ENCODE measurements at regions not wholly inside any gene's neighbourhood (a gene's known extent, or its start where the extent isn't known, plus 50 kb on each side); places are given as distances from the start of the nearest gene placed in this dataset.

DNA sequence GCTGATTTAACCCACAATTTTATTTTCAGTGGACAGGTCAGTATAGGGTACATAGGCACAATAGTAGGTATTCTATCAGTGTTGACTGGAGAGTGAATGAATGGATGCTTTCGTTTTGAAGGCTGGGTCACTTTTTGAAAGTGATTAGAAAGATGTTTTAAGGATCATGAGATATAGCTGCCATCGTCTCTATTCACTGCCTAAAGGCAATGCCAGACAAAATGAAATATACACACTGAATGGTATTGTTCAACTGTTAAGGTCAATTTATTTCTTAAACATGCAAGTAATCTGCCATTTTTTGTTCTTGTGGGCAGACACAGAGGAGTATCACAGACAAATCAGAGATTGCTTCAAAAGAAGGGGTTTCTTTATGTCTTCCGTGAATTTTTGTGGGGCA, 395.3 kb downstream of the VGLL3 start:
- H3K4me3 Mint-ChIP-seq, result no peak overlapping the region
- CTCF ChIA-PET, result no interaction called here
- Histone ChIP-seq H3K9me3 (ENCODE audit: control insufficient read depth in 2 of 3, low read length in 3 of 3) (no peaks in the 10 kb centered on the region), H3K27ac (ENCODE audit: low read depth, low read length) (no peak overlapping the region), H3K4me1 (ENCODE audit: control insufficient read depth in 2 of 2, insufficient read depth in 2 of 2, low read length in 2 of 2) (no peaks in the 10 kb centered on the region), H3K36me3 (ENCODE audit: control insufficient read depth in 2 of 3, insufficient read depth in 3 of 3, low read length in 3 of 3) (no peaks in the 10 kb centered on the region), H3K4me3 (ENCODE audit: low read length) (no peak overlapping the region), H3K27me3 (ENCODE audit: control insufficient read depth in 2 of 2, insufficient read depth in 2 of 2, low read length in 2 of 2) (no peaks in the 10 kb centered on the region)
- POLR2A ChIA-PET, result no interaction called here
- H3K4me1 Mint-ChIP-seq, result no peaks in the 10 kb centered on the region
- ATAC-seq (no peak), DNase-seq (no peak)
- no peaks in the 10 kb centered on the region for H3K27me3 Mint-ChIP-seq
- H3K36me3 Mint-ChIP-seq, result no peaks in the 10 kb centered on the region
- intact Hi-C loops (cut with micrococcal nuclease), result no loop called here
- H3K9me3 Mint-ChIP-seq, result peaks cover 0 to 22% (median 0%) of the 10 kb centered on the region in 11 donors
- H3K27ac Mint-ChIP-seq, result no peak overlapping the region

GRCh38 chr3:86594838-86595237, 396.1 kb downstream of the VGLL3 start:
- Histone ChIP-seq H3K4me1 (ENCODE audit: control insufficient read depth in 2 of 2, insufficient read depth in 2 of 2, low read length in 2 of 2) (no peaks in the 10 kb centered on the region), H3K4me3 (ENCODE audit: low read length) (no peak overlapping the region), H3K27ac (ENCODE audit: low read depth, low read length) (no peak overlapping the region), H3K36me3 (ENCODE audit: control insufficient read depth in 2 of 3, insufficient read depth in 3 of 3, low read length in 3 of 3) (no peaks in the 10 kb centered on the region), H3K9me3 (ENCODE audit: control insufficient read depth in 2 of 3, low read length in 3 of 3) (no peaks in the 10 kb centered on the region), H3K27me3 (ENCODE audit: control insufficient read depth in 2 of 2, insufficient read depth in 2 of 2, low read length in 2 of 2) (no peaks in the 10 kb centered on the region)
- H3K9me3 Mint-ChIP-seq, result peaks cover 0 to 18% (median 0%) of the 10 kb centered on the region in 11 donors
- no peak overlapping the region for H3K4me3 Mint-ChIP-seq
- H3K36me3 Mint-ChIP-seq, result no peaks in the 10 kb centered on the region
- ATAC-seq (no peak), DNase-seq (no peak)
- CTCF ChIA-PET, result no interaction called here
- no peaks in the 10 kb centered on the region for H3K27me3 Mint-ChIP-seq
- no peak overlapping the region for H3K27ac Mint-ChIP-seq
- POLR2A ChIA-PET, result no interaction called here
- intact Hi-C loops (cut with micrococcal nuclease), result no loop called here
- no peaks in the 10 kb centered on the region for H3K4me1 Mint-ChIP-seq

DNA sequence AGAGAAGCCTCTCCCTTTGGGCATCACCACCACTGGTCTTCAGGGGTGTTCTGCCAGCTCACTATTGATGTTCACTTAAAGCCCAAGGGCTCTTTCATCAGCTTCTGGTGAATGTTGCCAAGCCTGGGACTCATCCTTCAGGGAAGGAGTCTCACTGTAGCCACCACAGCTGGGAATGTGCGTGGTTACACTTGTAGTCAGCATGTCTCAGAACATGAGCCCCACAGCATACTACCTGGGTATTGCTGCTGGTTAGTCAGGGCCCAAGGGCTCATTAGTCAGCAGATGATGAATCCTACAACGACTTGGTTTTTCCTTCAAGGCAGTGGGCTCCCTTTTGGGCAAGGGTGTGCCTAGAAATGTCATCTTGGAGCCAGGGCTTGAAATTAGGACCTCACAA, 412.9 kb downstream of the VGLL3 start:
- Histone ChIP-seq H3K36me3 (ENCODE audit: control insufficient read depth in 2 of 3, insufficient read depth in 3 of 3, low read length in 3 of 3) (no peaks in the 10 kb centered on the region), H3K9me3 (ENCODE audit: control insufficient read depth in 2 of 3, low read length in 3 of 3) (no peaks in the 10 kb centered on the region), H3K4me3 (ENCODE audit: low read length) (no peak overlapping the region), H3K4me1 (ENCODE audit: control insufficient read depth in 2 of 2, insufficient read depth in 2 of 2, low read length in 2 of 2) (no peaks in the 10 kb centered on the region), H3K27ac (ENCODE audit: low read depth, low read length) (no peak overlapping the region), H3K27me3 (ENCODE audit: control insufficient read depth in 2 of 2, insufficient read depth in 2 of 2, low read length in 2 of 2) (no peaks in the 10 kb centered on the region)
- DNase-seq, result no peak
- peaks cover 0 to 4% (median 0%) of the 10 kb centered on the region in 5 donors for H3K36me3 Mint-ChIP-seq
- H3K4me1 Mint-ChIP-seq, result no peaks in the 10 kb centered on the region
- peaks cover 0 to 27% (median 8%) of the 10 kb centered on the region in 11 donors for H3K9me3 Mint-ChIP-seq
- intact Hi-C loops (cut with micrococcal nuclease), result no loop called here
- no peak overlapping the region for H3K27ac Mint-ChIP-seq
- no peak for ATAC-seq
- H3K27me3 Mint-ChIP-seq, result no peaks in the 10 kb centered on the region
- H3K4me3 Mint-ChIP-seq, result no peak overlapping the region
- ChIA-PET CTCF (no interaction called here), POLR2A (no interaction called here)

DNA sequence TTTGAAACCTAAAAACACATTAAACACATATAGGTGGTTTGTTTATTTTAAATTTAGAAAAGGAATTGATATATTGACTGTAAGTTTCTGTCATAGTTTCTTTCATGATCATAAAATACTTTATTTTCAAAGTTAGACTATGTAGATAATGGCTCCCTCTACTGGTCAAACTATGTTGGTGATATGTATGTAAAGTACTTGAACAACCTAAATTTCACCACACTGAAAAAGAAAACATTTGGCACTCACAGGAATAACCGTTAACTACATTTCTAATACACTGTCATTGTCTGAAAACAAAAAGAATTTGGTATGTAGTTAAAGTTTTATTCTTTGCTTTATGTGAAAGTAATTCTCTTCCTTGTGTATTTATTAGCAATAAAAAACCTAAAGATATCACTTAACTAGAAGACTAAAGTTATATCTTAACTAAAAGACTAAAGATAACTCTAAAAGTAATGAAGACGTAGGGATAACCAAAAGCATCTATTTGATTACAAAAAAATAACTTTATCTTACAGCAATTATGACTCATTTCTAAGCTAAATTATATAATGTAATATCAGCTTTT, 427.5 kb downstream of the VGLL3 start:
- H3K27ac Mint-ChIP-seq, result no peak overlapping the region
- H3K27me3 ChIP-seq (ENCODE audit: control insufficient read depth in 2 of 2, insufficient read depth in 2 of 2, low read length in 2 of 2), result no peaks in the 10 kb centered on the region
- no peaks in the 10 kb centered on the region for H3K36me3 Mint-ChIP-seq
- DNase-seq (peak in 1 of 9 donors; percentile 2), ATAC-seq (no peak)
- no peak overlapping the region for H3K4me3 Mint-ChIP-seq
- no peak overlapping the region for H3K27ac ChIP-seq (ENCODE audit: low read depth, low read length)
- no peaks in the 10 kb centered on the region for H3K4me1 Mint-ChIP-seq
- CTCF ChIA-PET, result no interaction called here
- H3K9me3 Mint-ChIP-seq, result peaks cover 0 to 5% (median 2%) of the 10 kb centered on the region in 11 donors
- H3K4me3 ChIP-seq (ENCODE audit: low read length), result no peak overlapping the region
- no peaks in the 10 kb centered on the region for H3K27me3 Mint-ChIP-seq
- H3K9me3 ChIP-seq (ENCODE audit: control insufficient read depth in 2 of 3, low read length in 3 of 3), result no peaks in the 10 kb centered on the region
- intact Hi-C loops (cut with micrococcal nuclease), result loop anchor here in 1 of 2 donors (5.0 kb wide), 1 partner anchor 741 kb away; no protein-coding TSS in a partner anchor
- H3K36me3 ChIP-seq (ENCODE audit: control insufficient read depth in 2 of 3, insufficient read depth in 3 of 3, low read length in 3 of 3), result no peaks in the 10 kb centered on the region
- H3K4me1 ChIP-seq (ENCODE audit: control insufficient read depth in 2 of 2, insufficient read depth in 2 of 2, low read length in 2 of 2), result no peaks in the 10 kb centered on the region
- POLR2A ChIA-PET, result no interaction called here

DNA sequence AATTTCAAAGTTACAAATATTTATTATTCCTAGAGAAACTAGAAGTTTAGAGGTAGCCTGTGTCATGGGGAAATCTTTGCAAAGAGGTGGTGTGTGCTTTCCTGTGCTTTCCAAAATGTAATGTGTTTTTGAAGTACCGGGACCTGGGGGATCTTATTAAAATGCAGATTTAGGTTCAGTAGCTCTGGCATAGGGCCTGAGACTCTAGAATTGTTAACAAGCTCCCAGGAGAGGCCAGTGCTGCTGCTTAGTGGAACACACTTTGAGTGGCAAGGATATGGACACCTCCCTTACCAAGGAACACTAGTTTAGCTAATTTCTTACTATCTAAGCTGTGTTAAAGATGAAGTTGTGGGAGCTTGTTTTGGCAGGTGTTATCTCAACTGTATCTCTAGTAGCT, 428.9 kb downstream of the VGLL3 start:
- intact Hi-C loops (cut with micrococcal nuclease), result loop anchor here in 1 of 2 donors (5.0 kb wide), 1 partner anchor 740 kb away; no protein-coding TSS in a partner anchor
- Mint-ChIP-seq H3K4me3 (no peak overlapping the region), H3K4me1 (no peaks in the 10 kb centered on the region), H3K27me3 (no peaks in the 10 kb centered on the region), H3K9me3 (peaks cover 0 to 5% (median 0%) of the 10 kb centered on the region in 11 donors), H3K27ac (no peak overlapping the region), H3K36me3 (no peaks in the 10 kb centered on the region)
- no peak overlapping the region for H3K27ac ChIP-seq (ENCODE audit: low read depth, low read length)
- H3K36me3 ChIP-seq (ENCODE audit: control insufficient read depth in 2 of 3, insufficient read depth in 3 of 3, low read length in 3 of 3), result no peaks in the 10 kb centered on the region
- no peaks in the 10 kb centered on the region for H3K27me3 ChIP-seq (ENCODE audit: control insufficient read depth in 2 of 2, insufficient read depth in 2 of 2, low read length in 2 of 2)
- H3K4me3 ChIP-seq (ENCODE audit: low read length), result no peak overlapping the region
- no peak for ATAC-seq
- ChIA-PET POLR2A (no interaction called here), CTCF (no interaction called here)
- H3K9me3 ChIP-seq (ENCODE audit: control insufficient read depth in 2 of 3, low read length in 3 of 3), result no peaks in the 10 kb centered on the region
- no peaks in the 10 kb centered on the region for H3K4me1 ChIP-seq (ENCODE audit: control insufficient read depth in 2 of 2, insufficient read depth in 2 of 2, low read length in 2 of 2)
- DNase-seq, result no peak

DNA sequence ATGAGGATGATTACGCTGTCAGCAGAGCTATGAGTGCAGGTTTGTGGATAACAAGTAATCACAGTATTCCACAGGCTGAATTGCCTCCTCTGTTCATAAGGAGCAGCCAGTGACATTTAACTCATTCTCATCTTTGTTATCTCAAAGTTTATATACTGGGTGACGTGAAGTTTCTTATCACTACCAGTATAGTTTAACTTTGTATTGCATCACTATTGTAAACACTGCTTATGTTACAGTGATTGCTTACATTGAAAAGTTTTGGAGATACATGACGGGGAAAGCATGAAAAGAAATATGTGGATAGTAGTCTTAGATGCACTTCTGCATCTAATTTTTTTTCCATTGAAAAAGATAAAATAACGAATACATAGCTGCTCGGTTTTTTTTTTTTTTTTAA, 429.7 kb downstream of the VGLL3 start:
- H3K27me3 ChIP-seq (ENCODE audit: control insufficient read depth in 2 of 2, insufficient read depth in 2 of 2, low read length in 2 of 2), result no peaks in the 10 kb centered on the region
- ATAC-seq, result no peak
- no peaks in the 10 kb centered on the region for H3K4me1 ChIP-seq (ENCODE audit: control insufficient read depth in 2 of 2, insufficient read depth in 2 of 2, low read length in 2 of 2)
- Mint-ChIP-seq H3K27me3 (no peaks in the 10 kb centered on the region), H3K36me3 (no peaks in the 10 kb centered on the region), H3K9me3 (peaks cover 0 to 5% (median 0%) of the 10 kb centered on the region in 11 donors), H3K4me3 (no peak overlapping the region), H3K27ac (no peak overlapping the region), H3K4me1 (no peaks in the 10 kb centered on the region)
- CTCF ChIA-PET, result no interaction called here
- H3K4me3 ChIP-seq (ENCODE audit: low read length), result no peak overlapping the region
- intact Hi-C loops (cut with micrococcal nuclease), result loop anchor here in 1 of 2 donors (5.0 kb wide), 1 partner anchor 739 kb away; no protein-coding TSS in a partner anchor
- H3K36me3 ChIP-seq (ENCODE audit: control insufficient read depth in 2 of 3, insufficient read depth in 3 of 3, low read length in 3 of 3), result no peaks in the 10 kb centered on the region
- no peak for DNase-seq
- no peaks in the 10 kb centered on the region for H3K9me3 ChIP-seq (ENCODE audit: control insufficient read depth in 2 of 3, low read length in 3 of 3)
- H3K27ac ChIP-seq (ENCODE audit: low read depth, low read length), result no peak overlapping the region
- POLR2A ChIA-PET, result no interaction called here

DNA sequence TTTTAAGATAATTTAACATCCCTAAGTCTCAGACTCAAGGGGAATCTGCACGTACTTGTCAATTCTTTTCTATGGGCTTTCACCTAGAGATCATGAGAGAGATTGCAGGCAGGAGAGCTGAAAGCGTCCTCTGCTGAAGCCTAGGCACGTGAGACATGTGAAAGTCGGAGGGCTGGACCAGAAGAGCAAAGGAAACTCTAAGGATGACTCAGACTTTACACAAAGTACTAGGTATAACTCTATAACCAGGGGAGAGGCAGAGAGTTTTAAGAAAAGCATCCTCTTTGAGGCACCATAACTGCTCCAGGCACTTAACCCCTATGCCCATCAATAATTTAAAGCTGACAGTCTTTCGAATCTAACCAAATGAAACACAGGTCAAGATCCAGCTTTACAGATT, 436.6 kb downstream of the VGLL3 start:
- peaks cover 0 to 10% (median 0%) of the 10 kb centered on the region in 11 donors for H3K9me3 Mint-ChIP-seq
- no peak overlapping the region for H3K27ac Mint-ChIP-seq
- no peaks in the 10 kb centered on the region for H3K4me1 Mint-ChIP-seq
- DNase-seq (no peak), ATAC-seq (no peak)
- ChIA-PET POLR2A (no interaction called here), CTCF (no interaction called here)
- H3K27me3 ChIP-seq (ENCODE audit: control insufficient read depth in 2 of 2, insufficient read depth in 2 of 2, low read length in 2 of 2), result no peaks in the 10 kb centered on the region
- H3K36me3 Mint-ChIP-seq, result no peaks in the 10 kb centered on the region
- no peaks in the 10 kb centered on the region for H3K9me3 ChIP-seq (ENCODE audit: control insufficient read depth in 2 of 3, low read length in 3 of 3)
- H3K27ac ChIP-seq (ENCODE audit: low read depth, low read length), result no peak overlapping the region
- H3K4me3 ChIP-seq (ENCODE audit: low read length), result no peak overlapping the region
- H3K4me1 ChIP-seq (ENCODE audit: control insufficient read depth in 2 of 2, insufficient read depth in 2 of 2, low read length in 2 of 2), result no peaks in the 10 kb centered on the region
- intact Hi-C loops (cut with micrococcal nuclease), result no loop called here
- H3K4me3 Mint-ChIP-seq, result no peak overlapping the region
- no peaks in the 10 kb centered on the region for H3K36me3 ChIP-seq (ENCODE audit: control insufficient read depth in 2 of 3, insufficient read depth in 3 of 3, low read length in 3 of 3)
- H3K27me3 Mint-ChIP-seq, result no peaks in the 10 kb centered on the region
